A549 (cell line): ENCODE measurements at regions not wholly inside any gene's neighbourhood (a gene's known extent, or its start where the extent isn't known, plus 50 kb on each side); places are given as distances from the start of the nearest gene placed in this dataset.

Experiments used
- ATAC-seq, 2 experiments: fragments of 200-7000 bp in 1 of 2; fragments of >200 bp in 1 of 2; cut with Nextera tagmentation in 1 of 2; cut with Tn5 transposase in 1 of 2; 3 replicates each; pipeline versions ENCODE4 v1.8.0 to v1.9.1; 2018 to 2020; ENCODE audit warnings: mild to moderate bottlenecking in 1 of 2, moderate library complexity in 1 of 2
- CTCF ChIA-PET: fragments of 300-600 bp; sonication (Branson Sonifier 250); formaldehyde crosslinking; extraction: SDS; loops from one replicate; lab custom pipeline; 2021; ENCODE audit warnings: antibody characterized with exemption, inconsistent platforms; lab: Yijun Ruan, JAX
- POLR2A ChIA-PET: fragments of 350-600 bp; formaldehyde crosslinking; extraction: SDS; loops from one replicate; lab custom pipeline; 2021; ENCODE audit warnings: antibody characterized with exemption, inconsistent platforms; lab: Yijun Ruan, JAX
- DNase-seq, 2 experiments: peaks; one replicate each; pipeline versions ENCODE4 v3.0.0 to v3.0.0-alpha.2; 2011 to 2016; ENCODE audit warnings: low read depth in 1 of 2, low spot score in 1 of 2
- FAIRE-seq: peaks from 2 replicates; lab custom pipeline; 2011; peaks lifted over from hg19 to GRCh38; lab: Jason Lieb, UNC
- H3K27ac ChIP-seq, 2 experiments: fragments of >200 bp; sonication (Bioruptor Twin); formaldehyde crosslinking; 3 replicates each; pipeline ENCODE4 v1.5.1; 2016 to 2017
- H3K4me1 ChIP-seq: fragments of >200 bp; sonication (Bioruptor Twin); formaldehyde crosslinking; 3 replicates; pipeline ENCODE4 v1.6.1; 2016
- H3K4me2 ChIP-seq: fragments of >200 bp; sonication (Bioruptor Twin); formaldehyde crosslinking; 3 replicates; pipeline ENCODE4 v1.6.1; 2016
- H3K4me3 ChIP-seq: fragments of >200 bp; sonication (Bioruptor Twin); formaldehyde crosslinking; 3 replicates; pipeline ENCODE4 v1.5.1; 2016
- H3K9me3 ChIP-seq: fragments of >200 bp; sonication (Bioruptor Twin); formaldehyde crosslinking; 3 replicates; pipeline ENCODE4 v1.6.1; 2016
- BCL3 ChIP-seq: fragments of >200 bp; sonication (Bioruptor Twin); formaldehyde crosslinking; IDR thresholded peaks from 3 replicates; pipeline ENCODE4 v1.6.1; 2016
- CHD2 ChIP-seq: fragments of 150-350 bp; IDR thresholded peaks from 2 replicates; pipeline ENCODE4 v1.6.1; 2014; ENCODE audit warnings: low read length; ENCODE audit not compliant: partially characterized antibody
- CHD4 ChIP-seq: fragments of 200-600 bp; sonication (generic); IDR thresholded peaks from 2 replicates; pipeline ENCODE4 v1.6.1; 2016; ENCODE audit warnings: antibody characterized with exemption, mild to moderate bottlenecking, borderline replicate concordance
- EHF ChIP-seq: fragments of 250-450 bp; sonication (Bioruptor Pico); IDR thresholded peaks from 2 replicates; pipeline ENCODE4 v1.5.0; 2020; ENCODE audit warnings: mild to moderate bottlenecking
- EHMT2 ChIP-seq: fragments of 200-600 bp; sonication (generic); IDR thresholded peaks from 2 replicates; pipeline ENCODE4 v1.6.1; 2016; ENCODE audit warnings: antibody characterized with exemption, low read depth, mild to moderate bottlenecking, moderate library complexity
- ELK1 ChIP-seq: fragments of 150-350 bp; IDR thresholded peaks from 2 replicates; pipeline ENCODE4 v1.6.1; 2014; ENCODE audit warnings: low read depth, mild to moderate bottlenecking, low read length
- EP300 ChIP-seq, 2 experiments: fragments of >200 bp; sonication (Bioruptor Twin); formaldehyde crosslinking; IDR thresholded peaks; 2 replicates in 1 of 2; 3 replicates in 1 of 2; pipeline ENCODE4 v1.6.1; 2016 to 2017
- ESRRA ChIP-seq: fragments of 150-350 bp; IDR thresholded peaks from 2 replicates; pipeline ENCODE4 v1.6.1; 2014; ENCODE audit warnings: mild to moderate bottlenecking, low read length, borderline replicate concordance
- FOXS1 ChIP-seq: fragments of 250-450 bp; sonication (Bioruptor Pico); IDR thresholded peaks from 2 replicates; pipeline ENCODE4 v1.5.0; 2020; ENCODE audit warnings: mild to moderate bottlenecking, moderate library complexity
- GATA3 ChIP-seq: IDR thresholded peaks from 2 replicates; pipeline ENCODE4 v1.6.1; 2012; ENCODE audit warnings: borderline replicate concordance
- HDAC2 ChIP-seq: fragments of 200-600 bp; sonication (generic); IDR thresholded peaks from 2 replicates; pipeline ENCODE4 v1.6.1; 2016
- HES2 ChIP-seq: fragments of >200 bp; sonication (Bioruptor Twin); formaldehyde crosslinking; IDR thresholded peaks from 2 replicates; pipeline ENCODE4 v1.6.1; 2016
- HMGXB4 ChIP-seq: fragments of 250-450 bp; sonication (Bioruptor Pico); IDR thresholded peaks from 2 replicates; pipeline ENCODE4 v1.5.0; 2021; ENCODE audit warnings: mild to moderate bottlenecking, moderate library complexity, borderline replicate concordance
- HOXB13 ChIP-seq: fragments of 250-450 bp; sonication (Bioruptor Pico); IDR thresholded peaks from 2 replicates; pipeline ENCODE4 v1.5.0; 2020; ENCODE audit warnings: low read depth, mild to moderate bottlenecking, moderate library complexity
- HOXB5 ChIP-seq: fragments of 250-450 bp; sonication (Bioruptor Pico); IDR thresholded peaks from 2 replicates; pipeline ENCODE4 v1.5.0; 2020; ENCODE audit warnings: mild to moderate bottlenecking, moderate library complexity
- JUN ChIP-seq, 2 experiments: fragments of >200 bp; sonication (Bioruptor Twin); formaldehyde crosslinking; IDR thresholded peaks; 2 replicates in 1 of 2; 3 replicates in 1 of 2; pipeline ENCODE4 v1.6.1; 2016 to 2017
- JUNB ChIP-seq: fragments of >200 bp; sonication (Bioruptor Twin); formaldehyde crosslinking; IDR thresholded peaks from 2 replicates; pipeline ENCODE4 v1.6.1; 2016
- KDM1A ChIP-seq: fragments of 200-600 bp; sonication (generic); IDR thresholded peaks from 2 replicates; pipeline ENCODE4 v1.6.1; 2016; ENCODE audit warnings: low read depth, mild to moderate bottlenecking
- MAZ ChIP-seq: fragments of 150-350 bp; IDR thresholded peaks from 2 replicates; pipeline ENCODE4 v1.6.1; 2014; ENCODE audit warnings: antibody characterized with exemption, low read depth, low read length, borderline replicate concordance
- MYC ChIP-seq: IDR thresholded peaks from 2 replicates; pipeline ENCODE4 v1.6.1; 2012; ENCODE audit warnings: mild to moderate bottlenecking, inconsistent platforms, low read length, improper control_type of control experiment, borderline replicate concordance
- NFE2L2 ChIP-seq: fragments of 150-350 bp; conservative IDR thresholded peaks from 2 replicates; pipeline ENCODE4 v1.6.1; 2014; ENCODE audit warnings: low read length
- PHF8 ChIP-seq: fragments of 200-600 bp; sonication (generic); IDR thresholded peaks from 2 replicates; pipeline ENCODE4 v1.6.1; 2016; ENCODE audit warnings: low read depth, mild to moderate bottlenecking, antibody characterized with exemption, moderate library complexity, borderline replicate concordance
- POLR2A ChIP-seq: IDR thresholded peaks from 2 replicates; pipeline ENCODE4 v1.6.1; 2012; ENCODE audit warnings: mild to moderate bottlenecking, low read length
- RFX5 ChIP-seq: fragments of 450-650 bp; IDR thresholded peaks from 2 replicates; pipeline ENCODE4 v1.7.1; 2014; ENCODE audit warnings: antibody characterized with exemption, mild to moderate bottlenecking, moderate library complexity
- SMC3 ChIP-seq: fragments of >200 bp; sonication (Bioruptor Twin); formaldehyde crosslinking; IDR thresholded peaks from 3 replicates; pipeline ENCODE4 v1.6.1; 2018; ENCODE audit warnings: inconsistent platforms
- TP53 ChIP-seq: fragments of 250-450 bp; sonication (Bioruptor Pico); IDR thresholded peaks from 2 replicates; pipeline ENCODE4 v1.5.0; 2021; ENCODE audit warnings: mild to moderate bottlenecking, moderate library complexity
- ZSCAN20 ChIP-seq: fragments of 250-450 bp; sonication (Bioruptor Pico); IDR thresholded peaks from 2 replicates; pipeline ENCODE4 v1.8.0; 2022; ENCODE audit warnings: mild to moderate bottlenecking, moderate library complexity
- WGBS: methylation state at CpG from one replicate; pipeline ENCODE4 v1.1.6; 2017; ENCODE audit errors: missing lambda C conversion rate; 5-methylcytosine and 5-hydroxymethylcytosine counted together

- Histone ChIP-seq H3K27ac (no peak overlapping the region), H3K4me1 (no peaks in the 10 kb centered on the region; the same call in 2 of the 3 replicates), H3K4me3 (no peak overlapping the region), H3K9me3 (no peaks in the 10 kb centered on the region), H3K4me2 (no peak overlapping the region)
- 70% methylated on average over 9 of the region's 9 CpGs for WGBS
- ChIA-PET CTCF (interaction anchor here (0.9 to 23.9 kb wide), 5 partner anchors 8 to 123 kb away, joined by 3 to 473 read pairs (median 3); no protein-coding TSS in a partner anchor), POLR2A (no interaction called here)
- no peak for ATAC-seq
- TF ChIP-seq CHD4: no peak
- no peak for DNase-seq
- FAIRE-seq: no peak
These were observed 77.9 kb downstream of the CTSL start for GRCh38 chr9:87803623-87804345.

- H3K4me3 ChIP-seq: no peak overlapping the region
- H3K9me3 ChIP-seq: no peaks in the 10 kb centered on the region
- POLR2A ChIA-PET: interaction anchor here (0.7 kb wide), 1 partner anchor 102 kb away, joined by 5 read pairs; no protein-coding TSS in a partner anchor
- no peak for TF ChIP-seq PHF8
- TF ChIP-seq POLR2A: no peak
- TF ChIP-seq NFE2L2: no peak
- TF ChIP-seq HOXB13 (CRISPR knock-in tag): no peak
- TF ChIP-seq EP300 (IDR thresholded peaks at IDR 0.05): no peak
- no peak for TF ChIP-seq CHD2
- no peak for TF ChIP-seq ESRRA
- no peak for TF ChIP-seq EHMT2
- no peak for TF ChIP-seq EHF (CRISPR knock-in tag)
- TF ChIP-seq RFX5: no peak
- TF ChIP-seq FOXS1 (CRISPR knock-in tag): no peak
- TF ChIP-seq HOXB5 (CRISPR knock-in tag): no peak
- no peak for TF ChIP-seq SMC3
- no peak for TF ChIP-seq HMGXB4
- no peak for TF ChIP-seq KDM1A
- ATAC-seq (no peak), DNase-seq (no peak), FAIRE-seq (no peak)
- H3K4me2 ChIP-seq: no peak overlapping the region
- H3K4me1 ChIP-seq: no peaks in the 10 kb centered on the region
- 79% methylated on average over 5 of the region's 5 CpGs for WGBS
- CTCF ChIA-PET: interaction anchor here (1.2 to 23.9 kb wide), 4 partner anchors 6 to 143 kb away, joined by 4 to 473 read pairs (median 150); no protein-coding TSS in a partner anchor
- no peak overlapping the region for H3K27ac ChIP-seq
These were observed 77.4 kb upstream of the SPATA31E1 start for GRCh38 chr9:87805259-87805658.

- Histone ChIP-seq H3K9me3 (no peaks in the 10 kb centered on the region), H3K4me3 (no peak overlapping the region), H3K27ac (peak overlapping the region in 1 of 2 experiments; percentile 44; a peak in 1 of 6 replicates), H3K4me1 (0 out of 3 replicates have a peak, but pooled peaks cover 4% of the 10 kb centered on the region), H3K4me2 (no peak overlapping the region)
- DNase-seq (no peak), FAIRE-seq (no peak), ATAC-seq (no peak)
- CTCF ChIA-PET: interaction anchor here (4.6 to 23.9 kb wide), 3 partner anchors 12 to 129 kb away, joined by 57 to 473 read pairs (median 150); partner anchors contain the start of gene CTSL
- POLR2A ChIA-PET: no interaction called here
- WGBS: 84% methylated on average over 5 of the region's 5 CpGs
- TF ChIP-seq ESRRA (no peak), JUNB (no peak), HMGXB4 (no peak), EHF (CRISPR knock-in tag) (no peak), ZSCAN20 (CRISPR knock-in tag) (no peak), JUN (IDR thresholded peaks at IDR 0.05) (no peak), KDM1A (no peak), MAZ (no peak), ELK1 (no peak), HDAC2 (no peak), HOXB5 (CRISPR knock-in tag) (no peak), EHMT2 (no peak), GATA3 (no peak), BCL3 (no peak), TP53 (CRISPR knock-in tag) (no peak), HES2 (no peak), MYC (no peak)
These were observed 72.7 kb upstream of the SPATA31E1 start for GRCh38 chr9:87810008-87810407.
